IMR-90 (cell line): ENCODE measurements at regions not wholly inside any gene's neighbourhood (a gene's known extent, or its start where the extent isn't known, plus 50 kb on each side); places are given as distances from the start of the nearest gene placed in this dataset.

Experiments used
- ATAC-seq: fragments of 200-7000 bp; cut with Tn5 transposase; 2 replicates; pipeline ENCODE4 v1.9.1; 2020; ENCODE audit warnings: low read depth, mild to moderate bottlenecking, moderate library complexity
- BruUV-seq: library from RNA; stranded (reverse); fragments of 400-500 nt; replicated peaks from 2 replicates; lab custom pipeline; 2021; lab: Mats Ljungman, UMichigan
- CTCF ChIA-PET: fragments of 300-600 bp; formaldehyde crosslinking; extraction: SDS; loops from one replicate; lab custom pipeline; 2021; ENCODE audit warnings: antibody characterized with exemption; lab: Yijun Ruan, JAX
- POLR2A ChIA-PET: fragments of 300-600 bp; sonication (Branson Sonifier 250); formaldehyde crosslinking; loops from one replicate; lab custom pipeline; 2022; ENCODE audit warnings: antibody characterized with exemption; ENCODE audit not compliant: unreplicated experiment; lab: Charles Lee
- DNase-seq: peaks from one replicate; pipeline ENCODE4 v3.0.0; 2013
- H2AFZ ChIP-seq: replicated peaks from 2 replicates; pipeline ENCODE3; 2013; ENCODE audit warnings: low read length, mild to moderate bottlenecking; ENCODE audit not compliant: poor library complexity
- H2AK5ac ChIP-seq: 2 replicates; pipeline ENCODE4 v1.6.1; 2013; ENCODE audit warnings: low read depth, low read length, inconsistent platforms
- H2AK9ac ChIP-seq: replicated peaks from 2 replicates; pipeline ENCODE3; 2013; ENCODE audit warnings: mild to moderate bottlenecking, low read depth, low read length, moderate library complexity; ENCODE audit not compliant: poor library complexity
- H2BK120ac ChIP-seq: 2 replicates; pipeline ENCODE4 v1.6.1; 2013; ENCODE audit warnings: low read depth, low read length, inconsistent platforms
- H2BK15ac ChIP-seq: 3 replicates; pipeline ENCODE4 v1.6.1; 2013; ENCODE audit warnings: low read depth, low read length, inconsistent platforms
- H2BK20ac ChIP-seq: 2 replicates; pipeline ENCODE4 v1.6.1; 2013; ENCODE audit warnings: low read depth, mild to moderate bottlenecking, inconsistent platforms, low read length, moderate library complexity
- H2BK5ac ChIP-seq: 2 replicates; pipeline ENCODE4 v1.6.1; 2013; ENCODE audit warnings: mild to moderate bottlenecking, low read depth, low read length, inconsistent platforms; ENCODE audit not compliant: poor library complexity, severe bottlenecking
- H3K14ac ChIP-seq: replicated peaks from 2 replicates; pipeline ENCODE4 v1.6.1; 2013; ENCODE audit warnings: low read depth, low read length, inconsistent platforms
- H3K18ac ChIP-seq: 2 replicates; pipeline ENCODE4 v1.6.1; 2013; ENCODE audit warnings: low read depth, low read length, control low read depth
- H3K23ac ChIP-seq: 2 replicates; pipeline ENCODE4 v1.6.1; 2013; ENCODE audit warnings: low read depth, low read length, inconsistent platforms
- H3K27ac ChIP-seq: 2 replicates; pipeline ENCODE4 v1.5.1; 2013; ENCODE audit warnings: mild to moderate bottlenecking, control low read depth, low read length; ENCODE audit not compliant: insufficient read depth
- H3K27me3 ChIP-seq: 2 replicates; pipeline ENCODE4 v1.6.1; 2013; ENCODE audit warnings: low read length; ENCODE audit not compliant: control insufficient read depth, insufficient read depth
- H3K36me3 ChIP-seq: 2 replicates; pipeline ENCODE4 v1.6.1; 2013; ENCODE audit warnings: low read length, mixed read lengths; ENCODE audit not compliant: control insufficient read depth, insufficient read depth
- H3K4ac ChIP-seq: 2 replicates; pipeline ENCODE4 v1.6.1; 2013; ENCODE audit warnings: low read depth, low read length, inconsistent platforms
- H3K4me1 ChIP-seq: 2 replicates; pipeline ENCODE4 v1.6.1; 2013; ENCODE audit warnings: low read length, mixed read lengths; ENCODE audit not compliant: control insufficient read depth, insufficient read depth
- H3K4me2 ChIP-seq: 2 replicates; pipeline ENCODE4 v1.6.1; 2013; ENCODE audit warnings: low read depth, mild to moderate bottlenecking, control low read depth, low read length, moderate library complexity
- H3K4me3 ChIP-seq: 2 replicates; pipeline ENCODE4 v1.5.1; 2013; ENCODE audit warnings: low read depth, mild to moderate bottlenecking, control low read depth, low read length, moderate library complexity; ENCODE audit not compliant: insufficient read depth
- H3K56ac ChIP-seq: 2 replicates; pipeline ENCODE4 v1.6.1; 2013; ENCODE audit warnings: low read length, inconsistent platforms; ENCODE audit not compliant: insufficient read depth; ENCODE audit errors: extremely low read depth
- H3K79me1 ChIP-seq, 2 experiments: 2 replicates each; pipeline ENCODE4 v1.6.1; 2013; ENCODE audit warnings: low read length in 2 of 2, inconsistent platforms in 1 of 2, low read depth in 1 of 2
- H3K9ac ChIP-seq: 2 replicates; pipeline ENCODE4 v1.6.1; 2013; ENCODE audit warnings: low read depth, low read length, control low read depth
- H3K9me1 ChIP-seq: 2 replicates; pipeline ENCODE4 v1.6.1; 2013; ENCODE audit warnings: low read length, inconsistent platforms; ENCODE audit not compliant: insufficient read depth
- H3K9me3 ChIP-seq: 2 replicates; pipeline ENCODE4 v1.6.1; 2013; ENCODE audit warnings: low read length; ENCODE audit not compliant: control insufficient read depth, insufficient read depth
- H4K20me1 ChIP-seq: 2 replicates; pipeline ENCODE4 v1.6.1; 2013; ENCODE audit warnings: low read length, inconsistent platforms; ENCODE audit not compliant: insufficient read depth
- H4K5ac ChIP-seq: 2 replicates; pipeline ENCODE4 v1.6.1; 2013; ENCODE audit warnings: mild to moderate bottlenecking, low read depth, low read length, control low read depth
- H4K8ac ChIP-seq, 2 experiments: 2 replicates each; pipeline ENCODE4 v1.6.1; 2013; ENCODE audit warnings: low read depth in 2 of 2, low read length in 2 of 2, control low read depth in 1 of 2, inconsistent platforms in 1 of 2
- H4K91ac ChIP-seq: 2 replicates; pipeline ENCODE4 v1.6.1; 2013; ENCODE audit warnings: low read depth, low read length, inconsistent platforms; ENCODE audit not compliant: insufficient read depth
- BHLHE40 ChIP-seq: fragments of 150-350 bp; IDR thresholded peaks from 2 replicates; pipeline ENCODE4 v1.6.1; 2016; ENCODE audit warnings: mild to moderate bottlenecking, low read depth, low read length
- CEBPB ChIP-seq: IDR thresholded peaks from 2 replicates; pipeline ENCODE4 v1.6.1; 2012; ENCODE audit warnings: low read depth, low read length, improper control_type of control experiment
- CHD1 ChIP-seq: IDR thresholded peaks from 2 replicates; pipeline ENCODE4 v1.6.1; 2012; ENCODE audit warnings: low read depth, low read length, improper control_type of control experiment
- FOS ChIP-seq: fragments of 150-350 bp; IDR thresholded peaks from 2 replicates; pipeline ENCODE4 v1.6.1; 2016; ENCODE audit warnings: low read depth, low read length
- MAFK ChIP-seq: IDR thresholded peaks from 2 replicates; pipeline ENCODE4 v1.6.1; 2012; ENCODE audit warnings: low read depth, low read length, improper control_type of control experiment
- MAZ ChIP-seq: IDR thresholded peaks from 2 replicates; pipeline ENCODE4 v1.6.1; 2012; ENCODE audit warnings: low read depth, mild to moderate bottlenecking, low read length, improper control_type of control experiment, moderate library complexity, borderline replicate concordance
- MXI1 ChIP-seq: IDR thresholded peaks from 2 replicates; pipeline ENCODE4 v1.6.1; 2012; ENCODE audit warnings: low read depth, mild to moderate bottlenecking, low read length, moderate library complexity, borderline replicate concordance
- NFE2L2 ChIP-seq: fragments of 150-350 bp; IDR thresholded peaks from 2 replicates; pipeline ENCODE4 v1.6.1; 2016; ENCODE audit warnings: low read depth, mild to moderate bottlenecking, low read length
- POLR2A ChIP-seq: IDR thresholded peaks from 2 replicates; pipeline ENCODE4 v1.6.1; 2012; ENCODE audit warnings: mild to moderate bottlenecking, low read depth, low read length
- RAD21 ChIP-seq: IDR thresholded peaks from 2 replicates; pipeline ENCODE4 v1.6.1; 2012; ENCODE audit warnings: low read length, improper control_type of control experiment
- RCOR1 ChIP-seq: IDR thresholded peaks from 2 replicates; pipeline ENCODE4 v1.6.1; 2012; ENCODE audit warnings: mild to moderate bottlenecking, low read length, improper control_type of control experiment; ENCODE audit not compliant: insufficient replicate concordance
- RFX5 ChIP-seq: IDR thresholded peaks from 2 replicates; pipeline ENCODE4 v1.8.0; 2012; ENCODE audit warnings: low read depth, mild to moderate bottlenecking, low read length, moderate library complexity
- SMC3 ChIP-seq: fragments of 150-350 bp; IDR thresholded peaks from 2 replicates; pipeline ENCODE4 v1.6.1; 2016; ENCODE audit warnings: low read depth, mild to moderate bottlenecking, antibody characterized with exemption, low read length, moderate library complexity
- WGBS, 2 experiments: methylation state at CpG; one replicate each; pipeline versions ENCODE4 v1.1.5 to v1.1.7; 2013; ENCODE audit warnings: missing lambda C conversion rate in 2 of 2; ENCODE audit not compliant: insufficient read length in 1 of 2; ENCODE audit errors: extremely low coverage in 2 of 2; 5-methylcytosine and 5-hydroxymethylcytosine counted together
- dilution Hi-C: fragments of 300-500 bp; cut with HindIII; formaldehyde crosslinking; loops from one replicate; pipeline ENCODE4 v1.14.3; 2018; ENCODE audit warnings: low sequenced_read_pairs; ENCODE audit not compliant: unreplicated experiment
- in situ Hi-C: fragments of 300-500 bp; cut with MboI; formaldehyde crosslinking; loops from 3 replicates; pipeline ENCODE4 v1.14.3; 2019; ENCODE audit warnings: low sequenced_read_pairs, inconsistent platforms, mixed read lengths
- intact Hi-C: fragments of 100-400 bp; cut with micrococcal nuclease; formaldehyde crosslinking; loops from 2 replicates; pipeline ENCODE4 v1.10.0; 2022
- TF ChIP-seq, protein P1 (sequence below): conservative IDR thresholded peaks from 2 replicates; pipeline ENCODE4 v1.5.1; 2012; ENCODE audit warnings: mild to moderate bottlenecking, low read depth, low read length, improper control_type of control experiment
- TF ChIP-seq, protein P2 (sequence below): fragments of 150-350 bp; IDR thresholded peaks from 2 replicates; pipeline ENCODE4 v1.6.1; 2017; ENCODE audit warnings: mild to moderate bottlenecking, antibody characterized with exemption, low read length, low read depth
- TF ChIP-seq, protein P3 (sequence below): fragments of 150-350 bp; IDR thresholded peaks from 2 replicates; pipeline ENCODE4 v1.6.1; 2016; ENCODE audit warnings: low read depth, mild to moderate bottlenecking, low read length, moderate library complexity, borderline replicate concordance

DNA sequence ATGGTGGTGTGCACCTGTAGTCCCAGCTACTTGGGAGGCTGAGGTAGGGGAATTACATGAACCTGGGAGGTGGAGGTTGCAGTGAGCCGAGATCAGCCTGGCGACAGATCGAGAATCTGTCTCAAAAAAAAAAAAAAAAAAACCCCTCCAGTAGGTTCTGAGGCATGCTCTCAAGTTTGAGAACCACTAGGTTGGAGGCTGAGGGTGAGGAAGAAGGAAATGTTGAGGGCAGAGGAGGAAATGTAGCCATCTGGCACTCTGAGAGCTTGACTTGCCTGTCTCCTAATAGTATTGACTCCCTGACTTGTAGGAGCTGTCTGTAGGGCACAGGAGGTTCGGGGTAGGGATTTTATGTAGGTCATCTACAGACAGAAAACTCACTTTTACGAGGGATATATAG lies 204.6 kb downstream of the OPA1 start:
- intact Hi-C loops (no loop called here), dilution Hi-C loops (no loop called here), in situ Hi-C loops (no loop called here)
- DNase-seq, result no peak
- no peak overlapping the region for H2BK15ac ChIP-seq
- no peak overlapping the region for H3K14ac ChIP-seq
- H2BK20ac ChIP-seq, result no peak overlapping the region
- no peak overlapping the region for H4K5ac ChIP-seq
- H2AK5ac ChIP-seq, result no peak overlapping the region
- no peak for ATAC-seq
- no peak overlapping the region for H3K4ac ChIP-seq
- ChIA-PET CTCF (no interaction called here), POLR2A (no interaction called here)
- H3K23ac ChIP-seq, result no peak overlapping the region
- H3K79me1 ChIP-seq, result no peaks in the 10 kb centered on the region
- H3K36me3 ChIP-seq, result no peaks in the 10 kb centered on the region
- no peak overlapping the region for H3K4me2 ChIP-seq
- no peaks in the 10 kb centered on the region for H3K9me3 ChIP-seq
- no peak overlapping the region for H3K9ac ChIP-seq
- H3K18ac ChIP-seq, result no peak overlapping the region
- H3K27me3 ChIP-seq, result peaks cover 26% of the 10 kb centered on the region
- no peak overlapping the region for H2AK9ac ChIP-seq
- no peak overlapping the region for H2AFZ ChIP-seq
- no peak overlapping the region for H2BK120ac ChIP-seq
- no peak overlapping the region for H3K27ac ChIP-seq
- no peaks in the 10 kb centered on the region for H4K20me1 ChIP-seq
- H3K4me1 ChIP-seq, result no peaks in the 10 kb centered on the region
- no peak overlapping the region for H2BK5ac ChIP-seq
- H4K8ac ChIP-seq, result no peak overlapping the region
- no peak overlapping the region for H3K56ac ChIP-seq
- WGBS, 2 experiments, result no CpG with 5 or more reads among the region's 5 CpGs
- no TSS peak for BruUV-seq
- H4K91ac ChIP-seq, result no peak overlapping the region
- H3K9me1 ChIP-seq, result no peaks in the 10 kb centered on the region
- TF ChIP-seq CHD1 (no peak), RCOR1 (no peak), MXI1 (no peak), RAD21 (no peak), RFX5 (no peak), FOS (no peak), MAFK (no peak), BHLHE40 (no peak), MAZ (no peak), NFE2L2 (no peak), SMC3 (no peak), CEBPB (no peak), POLR2A (no peak)
- TF ChIP-seq, protein P1, sequence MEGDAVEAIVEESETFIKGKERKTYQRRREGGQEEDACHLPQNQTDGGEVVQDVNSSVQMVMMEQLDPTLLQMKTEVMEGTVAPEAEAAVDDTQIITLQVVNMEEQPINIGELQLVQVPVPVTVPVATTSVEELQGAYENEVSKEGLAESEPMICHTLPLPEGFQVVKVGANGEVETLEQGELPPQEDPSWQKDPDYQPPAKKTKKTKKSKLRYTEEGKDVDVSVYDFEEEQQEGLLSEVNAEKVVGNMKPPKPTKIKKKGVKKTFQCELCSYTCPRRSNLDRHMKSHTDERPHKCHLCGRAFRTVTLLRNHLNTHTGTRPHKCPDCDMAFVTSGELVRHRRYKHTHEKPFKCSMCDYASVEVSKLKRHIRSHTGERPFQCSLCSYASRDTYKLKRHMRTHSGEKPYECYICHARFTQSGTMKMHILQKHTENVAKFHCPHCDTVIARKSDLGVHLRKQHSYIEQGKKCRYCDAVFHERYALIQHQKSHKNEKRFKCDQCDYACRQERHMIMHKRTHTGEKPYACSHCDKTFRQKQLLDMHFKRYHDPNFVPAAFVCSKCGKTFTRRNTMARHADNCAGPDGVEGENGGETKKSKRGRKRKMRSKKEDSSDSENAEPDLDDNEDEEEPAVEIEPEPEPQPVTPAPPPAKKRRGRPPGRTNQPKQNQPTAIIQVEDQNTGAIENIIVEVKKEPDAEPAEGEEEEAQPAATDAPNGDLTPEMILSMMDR, result no peak
- TF ChIP-seq, protein P2, sequence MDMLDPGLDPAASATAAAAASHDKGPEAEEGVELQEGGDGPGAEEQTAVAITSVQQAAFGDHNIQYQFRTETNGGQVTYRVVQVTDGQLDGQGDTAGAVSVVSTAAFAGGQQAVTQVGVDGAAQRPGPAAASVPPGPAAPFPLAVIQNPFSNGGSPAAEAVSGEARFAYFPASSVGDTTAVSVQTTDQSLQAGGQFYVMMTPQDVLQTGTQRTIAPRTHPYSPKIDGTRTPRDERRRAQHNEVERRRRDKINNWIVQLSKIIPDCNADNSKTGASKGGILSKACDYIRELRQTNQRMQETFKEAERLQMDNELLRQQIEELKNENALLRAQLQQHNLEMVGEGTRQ, result no peak
- TF ChIP-seq, protein P3, sequence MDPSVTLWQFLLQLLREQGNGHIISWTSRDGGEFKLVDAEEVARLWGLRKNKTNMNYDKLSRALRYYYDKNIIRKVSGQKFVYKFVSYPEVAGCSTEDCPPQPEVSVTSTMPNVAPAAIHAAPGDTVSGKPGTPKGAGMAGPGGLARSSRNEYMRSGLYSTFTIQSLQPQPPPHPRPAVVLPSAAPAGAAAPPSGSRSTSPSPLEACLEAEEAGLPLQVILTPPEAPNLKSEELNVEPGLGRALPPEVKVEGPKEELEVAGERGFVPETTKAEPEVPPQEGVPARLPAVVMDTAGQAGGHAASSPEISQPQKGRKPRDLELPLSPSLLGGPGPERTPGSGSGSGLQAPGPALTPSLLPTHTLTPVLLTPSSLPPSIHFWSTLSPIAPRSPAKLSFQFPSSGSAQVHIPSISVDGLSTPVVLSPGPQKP, result no peak
- H3K4me3 ChIP-seq, result no peak overlapping the region
